ENCODE measurements at regions not wholly inside any gene's neighbourhood (a gene's known extent, or its start where the extent isn't known, plus 50 kb on each side); places are given as distances from the start of the nearest gene placed in this dataset.

GRCh38 chr18:5710676-5711075, 166.9 kb upstream of the EPB41L3 start:
- Mint-ChIP-seq H3K9me3 (ENCODE audit: unreplicated experiment) (no peaks in the 10 kb centered on the region), H3K27me3 (ENCODE audit: unreplicated experiment) (no peaks in the 10 kb centered on the region), H3K36me3 (ENCODE audit: unreplicated experiment) (no peaks in the 10 kb centered on the region), H3K4me1 (ENCODE audit: unreplicated experiment) (no peaks in the 10 kb centered on the region), H3K4me3 (ENCODE audit: unreplicated experiment) (no peak overlapping the region), H3K27ac (ENCODE audit: unreplicated experiment) (no peak overlapping the region)
- no peak for DNase-seq (ENCODE audit: extremely low spot score, unreplicated experiment)
- no peak for TF ChIP-seq CTCF (IDR thresholded peaks at IDR 0.05)

GRCh38 chr18:5710235-5710634, 166.4 kb upstream of the EPB41L3 start:
- Mint-ChIP-seq H3K27ac (ENCODE audit: unreplicated experiment) (no peak overlapping the region), H3K36me3 (ENCODE audit: unreplicated experiment) (no peaks in the 10 kb centered on the region), H3K4me1 (ENCODE audit: unreplicated experiment) (no peaks in the 10 kb centered on the region), H3K27me3 (ENCODE audit: unreplicated experiment) (no peaks in the 10 kb centered on the region), H3K4me3 (ENCODE audit: unreplicated experiment) (no peak overlapping the region), H3K9me3 (ENCODE audit: unreplicated experiment) (no peaks in the 10 kb centered on the region)
- DNase-seq (ENCODE audit: extremely low spot score, unreplicated experiment): no peak
- no peak for TF ChIP-seq CTCF (IDR thresholded peaks at IDR 0.05)

GRCh38 chr18:5709476-5710095, 165.8 kb upstream of the EPB41L3 start:
- Mint-ChIP-seq H3K27me3 (ENCODE audit: unreplicated experiment) (no peaks in the 10 kb centered on the region), H3K36me3 (ENCODE audit: unreplicated experiment) (no peaks in the 10 kb centered on the region), H3K27ac (ENCODE audit: unreplicated experiment) (no peak overlapping the region), H3K4me1 (ENCODE audit: unreplicated experiment) (no peaks in the 10 kb centered on the region), H3K9me3 (ENCODE audit: unreplicated experiment) (no peaks in the 10 kb centered on the region), H3K4me3 (ENCODE audit: unreplicated experiment) (no peak overlapping the region)
- TF ChIP-seq CTCF (IDR thresholded peaks at IDR 0.05): no peak
- no peak for DNase-seq (ENCODE audit: extremely low spot score, unreplicated experiment)

GRCh38 chr18:5707586-5707985, 163.8 kb upstream of the EPB41L3 start:
- no peaks in the 10 kb centered on the region for H3K4me1 Mint-ChIP-seq (ENCODE audit: unreplicated experiment)
- no peak overlapping the region for H3K27ac Mint-ChIP-seq (ENCODE audit: unreplicated experiment)
- no peak for DNase-seq (ENCODE audit: extremely low spot score, unreplicated experiment)
- TF ChIP-seq CTCF (IDR thresholded peaks at IDR 0.05): no peak
- H3K4me3 Mint-ChIP-seq (ENCODE audit: unreplicated experiment): no peak overlapping the region
- H3K36me3 Mint-ChIP-seq (ENCODE audit: unreplicated experiment): no peaks in the 10 kb centered on the region
- H3K27me3 Mint-ChIP-seq (ENCODE audit: unreplicated experiment): no peaks in the 10 kb centered on the region
- no peaks in the 10 kb centered on the region for H3K9me3 Mint-ChIP-seq (ENCODE audit: unreplicated experiment)

- no peak for DNase-seq (ENCODE audit: extremely low spot score, unreplicated experiment)
- H3K27me3 Mint-ChIP-seq (ENCODE audit: unreplicated experiment): no peaks in the 10 kb centered on the region
Measured at GRCh38 chr18:5705393-5705792, 161.6 kb upstream of the EPB41L3 start.

More at GRCh38 chr18:5705393-5705792, 161.6 kb upstream of the EPB41L3 start:
- TF ChIP-seq CTCF (IDR thresholded peaks at IDR 0.05): no peak
- H3K9me3 Mint-ChIP-seq (ENCODE audit: unreplicated experiment): no peaks in the 10 kb centered on the region
- H3K4me1 Mint-ChIP-seq (ENCODE audit: unreplicated experiment): no peaks in the 10 kb centered on the region
- no peak overlapping the region for H3K4me3 Mint-ChIP-seq (ENCODE audit: unreplicated experiment)
- H3K27ac Mint-ChIP-seq (ENCODE audit: unreplicated experiment): no peak overlapping the region
- no peaks in the 10 kb centered on the region for H3K36me3 Mint-ChIP-seq (ENCODE audit: unreplicated experiment)
